ENCODE measurements at regions not wholly inside any gene's neighbourhood (a gene's known extent, or its start where the extent isn't known, plus 50 kb on each side); places are given as distances from the start of the nearest gene placed in this dataset. TPM values are rescaled to one million over a fixed set of nuclear protein-coding genes. Genes with fewer than 3 reads are reported as not detected.

DNA sequence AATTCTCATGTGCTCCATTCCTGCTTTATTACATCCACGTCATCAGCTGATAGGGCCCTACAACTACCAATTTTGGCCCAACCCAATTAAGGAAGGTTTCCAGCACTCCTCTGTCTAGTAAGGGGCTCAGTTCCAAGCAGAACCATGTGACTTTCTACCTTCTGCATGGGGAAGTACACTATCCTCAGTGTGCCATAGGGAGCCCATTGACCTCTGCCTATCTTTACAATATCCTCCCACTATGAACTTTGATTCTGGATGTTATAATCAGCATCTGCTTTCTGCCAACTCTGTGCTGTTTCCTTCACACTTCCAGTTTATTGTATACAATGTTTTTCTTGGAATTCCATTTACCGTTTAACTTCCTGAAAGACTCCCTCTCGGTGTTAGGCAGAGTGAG is 53.9 kb upstream of the GCFC2 start:
- H2AFZ ChIP-seq, result no peak overlapping the region
- no peak overlapping the region for H3K4me3 ChIP-seq
- H3K27me3 ChIP-seq, result no peaks in the 10 kb centered on the region
- no peak overlapping the region for H3K4me2 ChIP-seq
- no peaks in the 10 kb centered on the region for H3K9me3 ChIP-seq (ENCODE audit: low read depth)
- H3K79me2 ChIP-seq, result no peaks in the 10 kb centered on the region
- H3K4me1 ChIP-seq (ENCODE audit: insufficient read depth), result no peaks in the 10 kb centered on the region
- no peak overlapping the region for H3K27ac ChIP-seq
- TF ChIP-seq EZH2phosphoT487 (IDR thresholded peaks at IDR 0.05; ENCODE audit: low read depth, severe bottlenecking, unreplicated experiment), result no peak
- DNase-seq (ENCODE audit: low spot score), result no peak
- no peaks in the 10 kb centered on the region for H4K20me1 ChIP-seq (ENCODE audit: insufficient read depth, poor library complexity, severe bottlenecking)
- H3K9me2 ChIP-seq (replicated peaks; ENCODE audit: insufficient read depth), result no peaks in the 10 kb centered on the region
- H3K36me3 ChIP-seq (replicated peaks; ENCODE audit: insufficient read depth, low read depth), result no peaks in the 10 kb centered on the region
- 70% methylated on average over 3 of the region's 3 CpGs for WGBS (ENCODE audit: low lambda C conversion rate, missing lambda C conversion rate)

Small RNA genes in the stretch of these regions (small RNA-seq; reads per million reads assigned to genes)
- not detected for gene RN7SKP164

Measured in hepatocyte (in vitro differentiated cells).